MCF 10A (cell line): ENCODE measurements at regions not wholly inside any gene's neighbourhood (a gene's known extent, or its start where the extent isn't known, plus 50 kb on each side); places are given as distances from the start of the nearest gene placed in this dataset.

Source experiments
- BruUV-seq: library from RNA; stranded (reverse); fragments of 400-500 nt; replicated peaks from 2 replicates; lab custom pipeline; 2021; lab: Mats Ljungman, UMichigan
- CTCF ChIA-PET: fragments of 300-600 bp; sonication (Branson Sonifier 250); formaldehyde crosslinking; extraction: SDS; loops from one replicate; lab custom pipeline; 2021; ENCODE audit warnings: antibody characterized with exemption, inconsistent platforms; lab: Yijun Ruan, JAX
- POLR2A ChIA-PET: fragments of 300-600, 350-650 bp; sonication (Branson Sonifier 250); formaldehyde crosslinking; extraction: SDS; loops from one replicate; lab custom pipeline; 2020; ENCODE audit warnings: antibody characterized with exemption, inconsistent platforms; lab: Yijun Ruan, JAX
- DNase-seq: peaks from one replicate; pipeline ENCODE4 v3.0.0-alpha.2; 2018; ENCODE audit not compliant: unreplicated experiment
- H3K27ac Mint-ChIP-seq: one replicate; pipeline ENCODE4 v1.8.0; 2022; ENCODE audit warnings: mild to moderate bottlenecking, low read depth, mixed read lengths; ENCODE audit not compliant: unreplicated experiment
- H3K27me3 Mint-ChIP-seq: one replicate; pipeline ENCODE4 v1.8.0; 2022; ENCODE audit warnings: mixed read lengths; ENCODE audit not compliant: insufficient read depth, unreplicated experiment
- H3K36me3 Mint-ChIP-seq: one replicate; pipeline ENCODE4 v1.8.0; 2022; ENCODE audit warnings: mild to moderate bottlenecking, moderate library complexity, mixed read lengths; ENCODE audit not compliant: insufficient read depth, unreplicated experiment
- H3K4me1 Mint-ChIP-seq: one replicate; pipeline ENCODE4 v1.8.0; 2022; ENCODE audit warnings: mixed read lengths; ENCODE audit not compliant: insufficient read depth, unreplicated experiment
- H3K4me3 Mint-ChIP-seq: one replicate; pipeline ENCODE4 v1.8.0; 2022; ENCODE audit warnings: mild to moderate bottlenecking, moderate library complexity, mixed read lengths; ENCODE audit not compliant: unreplicated experiment
- H3K9me3 Mint-ChIP-seq: one replicate; pipeline ENCODE4 v1.8.0; 2022; ENCODE audit warnings: mixed read lengths; ENCODE audit not compliant: unreplicated experiment
- intact Hi-C: fragments of 100-400 bp; cut with micrococcal nuclease; formaldehyde crosslinking; loops from 2 replicates; pipeline ENCODE4 v1.14.1; 2022
- TF ChIP-seq, protein P1 (sequence below): fragments of 200-600 bp; IDR thresholded peaks from one replicate; pipeline ENCODE4 v1.8.0; 2022; ENCODE audit warnings: antibody characterized with exemption, mild to moderate bottlenecking; ENCODE audit not compliant: unreplicated experiment

DNA sequence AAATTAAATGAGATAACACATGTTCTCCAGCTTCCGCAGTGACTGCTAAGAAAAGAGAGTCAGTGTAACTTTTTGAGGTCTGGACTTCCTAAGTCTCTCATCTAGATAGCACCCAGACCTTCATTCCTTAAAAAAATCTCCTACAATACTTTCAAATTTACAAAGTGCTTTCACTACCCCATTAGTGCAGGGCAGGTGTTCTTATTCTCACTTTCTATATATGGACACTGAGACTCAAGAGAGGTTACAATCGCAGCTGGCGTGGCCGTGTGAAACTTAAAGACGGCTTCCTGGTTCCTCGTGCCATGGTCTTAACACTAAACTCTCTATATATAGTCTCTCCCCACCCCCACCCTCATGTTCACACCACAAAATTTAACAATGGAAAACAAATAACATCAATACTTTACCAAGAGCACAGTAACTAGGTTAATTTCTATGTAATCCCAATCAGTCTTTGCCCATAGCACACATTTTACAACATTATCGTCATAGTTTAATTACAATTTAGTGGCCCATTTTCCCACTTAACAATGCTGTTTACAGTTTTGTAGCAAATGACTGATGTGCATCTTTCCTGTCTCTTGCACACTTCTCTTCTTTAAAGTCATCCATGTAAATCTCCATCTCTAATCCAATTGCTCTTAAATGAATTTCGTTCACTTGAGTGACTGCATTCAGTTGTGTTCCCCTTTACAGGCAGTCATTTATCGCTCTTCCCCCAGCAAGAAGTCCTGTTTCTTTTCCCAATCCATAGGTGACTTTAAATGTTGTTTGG is 78.8 kb upstream of the ARID1B start:
- Mint-ChIP-seq H3K36me3 (no peaks in the 10 kb centered on the region), H3K4me3 (no peak overlapping the region), H3K27ac (no peak overlapping the region), H3K27me3 (no peaks in the 10 kb centered on the region), H3K4me1 (peaks cover 11% of the 10 kb centered on the region), H3K9me3 (no peaks in the 10 kb centered on the region)
- CTCF ChIA-PET: interaction anchor here (1.1 kb wide), 1 partner anchor 12 kb away, joined by 6 read pairs; no protein-coding TSS in a partner anchor
- DNase-seq: no peak
- no TSS peak for BruUV-seq
- intact Hi-C loops: no loop called here
- POLR2A ChIA-PET: interaction anchor here (0.6 to 3.0 kb wide), 6 partner anchors 11 to 461 kb away, joined by 3 to 17 read pairs (median 4); partner anchors contain the start of gene ARID1B
- TF ChIP-seq, protein P1, sequence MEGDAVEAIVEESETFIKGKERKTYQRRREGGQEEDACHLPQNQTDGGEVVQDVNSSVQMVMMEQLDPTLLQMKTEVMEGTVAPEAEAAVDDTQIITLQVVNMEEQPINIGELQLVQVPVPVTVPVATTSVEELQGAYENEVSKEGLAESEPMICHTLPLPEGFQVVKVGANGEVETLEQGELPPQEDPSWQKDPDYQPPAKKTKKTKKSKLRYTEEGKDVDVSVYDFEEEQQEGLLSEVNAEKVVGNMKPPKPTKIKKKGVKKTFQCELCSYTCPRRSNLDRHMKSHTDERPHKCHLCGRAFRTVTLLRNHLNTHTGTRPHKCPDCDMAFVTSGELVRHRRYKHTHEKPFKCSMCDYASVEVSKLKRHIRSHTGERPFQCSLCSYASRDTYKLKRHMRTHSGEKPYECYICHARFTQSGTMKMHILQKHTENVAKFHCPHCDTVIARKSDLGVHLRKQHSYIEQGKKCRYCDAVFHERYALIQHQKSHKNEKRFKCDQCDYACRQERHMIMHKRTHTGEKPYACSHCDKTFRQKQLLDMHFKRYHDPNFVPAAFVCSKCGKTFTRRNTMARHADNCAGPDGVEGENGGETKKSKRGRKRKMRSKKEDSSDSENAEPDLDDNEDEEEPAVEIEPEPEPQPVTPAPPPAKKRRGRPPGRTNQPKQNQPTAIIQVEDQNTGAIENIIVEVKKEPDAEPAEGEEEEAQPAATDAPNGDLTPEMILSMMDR: no peak

GRCh38 chr6:156697225-156697830 is 79.8 kb upstream of the ARID1B start:
- Mint-ChIP-seq H3K36me3 (no peaks in the 10 kb centered on the region), H3K4me3 (no peak overlapping the region), H3K27ac (no peak overlapping the region), H3K9me3 (no peaks in the 10 kb centered on the region), H3K4me1 (peaks cover 11% of the 10 kb centered on the region), H3K27me3 (no peaks in the 10 kb centered on the region)
- intact Hi-C loops: no loop called here
- ChIA-PET CTCF (interaction anchor here (1.1 kb wide), 1 partner anchor 11 kb away, joined by 6 read pairs; no protein-coding TSS in a partner anchor), POLR2A (interaction anchor here (0.7 to 1.0 kb wide), 3 partner anchors 10 to 95 kb away, joined by 3 to 5 read pairs (median 3); no protein-coding TSS in a partner anchor)
- no TSS peak for BruUV-seq
- TF ChIP-seq, protein P1: no peak
- no peak for DNase-seq

GRCh38 chr6:156695742-156696141 is 81.4 kb upstream of the ARID1B start:
- peaks cover 11% of the 10 kb centered on the region for H3K4me1 Mint-ChIP-seq
- H3K9me3 Mint-ChIP-seq: no peaks in the 10 kb centered on the region
- intact Hi-C loops: no loop called here
- DNase-seq: no peak
- BruUV-seq: no TSS peak
- TF ChIP-seq, protein P1: no peak
- H3K36me3 Mint-ChIP-seq: no peaks in the 10 kb centered on the region
- POLR2A ChIA-PET: interaction anchor here (0.7 kb wide), 1 partner anchor 9 kb away, joined by 3 read pairs; no protein-coding TSS in a partner anchor
- H3K4me3 Mint-ChIP-seq: no peak overlapping the region
- no peaks in the 10 kb centered on the region for H3K27me3 Mint-ChIP-seq
- H3K27ac Mint-ChIP-seq: no peak overlapping the region
- CTCF ChIA-PET: interaction anchor here (0.7 kb wide), 1 partner anchor 36 kb away, joined by 4 read pairs; no protein-coding TSS in a partner anchor

DNA sequence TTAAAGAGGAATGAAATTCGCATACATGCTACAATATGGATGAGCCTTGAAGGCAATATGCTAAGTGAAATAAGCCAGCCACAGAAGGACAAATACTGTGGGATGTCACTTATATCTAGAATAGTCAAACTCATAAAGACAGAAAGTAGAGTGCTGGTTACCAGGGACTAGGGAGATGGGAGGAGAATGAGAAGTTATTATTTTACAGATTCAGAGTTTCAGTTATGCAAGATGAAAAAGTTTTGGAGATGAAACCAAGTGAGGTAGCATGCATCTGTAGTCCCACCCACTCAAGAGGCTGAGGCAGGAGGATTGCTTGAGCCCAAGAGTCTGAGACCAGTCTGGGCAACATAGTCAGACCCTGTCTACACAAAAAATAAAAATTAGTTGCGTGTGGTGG is 82.5 kb upstream of the ARID1B start:
- no TSS peak for BruUV-seq
- Mint-ChIP-seq H3K36me3 (no peaks in the 10 kb centered on the region), H3K27ac (no peak overlapping the region), H3K4me3 (no peak overlapping the region), H3K27me3 (no peaks in the 10 kb centered on the region), H3K4me1 (peaks cover 11% of the 10 kb centered on the region), H3K9me3 (no peaks in the 10 kb centered on the region)
- CTCF ChIA-PET: no interaction called here
- TF ChIP-seq, protein P1: no peak
- POLR2A ChIA-PET: no interaction called here
- intact Hi-C loops: no loop called here
- no peak for DNase-seq
